Left ventricle myocardium inferior (tissue), 1 donor: ENCODE measurements at regions not wholly inside any gene's neighbourhood (a gene's known extent, or its start where the extent isn't known, plus 50 kb on each side); places are given as distances from the start of the nearest gene placed in this dataset.

Experiments
- DNase-seq: peaks from one replicate; pipeline ENCODE4 v3.0.0-alpha.2; 2020
- H3K27ac ChIP-seq: fragments of 200-600 bp; replicated peaks from 2 replicates; pipeline ENCODE4 v1.8.0; 2021
- H3K27me3 ChIP-seq: fragments of 200-600 bp; 2 replicates; pipeline ENCODE4 v1.8.0; 2021; ENCODE audit warnings: low read depth
- H3K36me3 ChIP-seq: fragments of 200-600 bp; 2 replicates; pipeline ENCODE4 v1.8.0; 2021
- H3K4me1 ChIP-seq: fragments of 200-600 bp; 2 replicates; pipeline ENCODE4 v1.8.0; 2021
- H3K4me3 ChIP-seq: fragments of 200-600 bp; 2 replicates; pipeline ENCODE4 v1.8.0; 2021; ENCODE audit warnings: mild to moderate bottlenecking, moderate library complexity
- H3K9me3 ChIP-seq: fragments of 200-600 bp; replicated peaks from 2 replicates; pipeline ENCODE4 v1.8.0; 2021
- intact Hi-C: fragments of 100-400 bp; cut with micrococcal nuclease; formaldehyde crosslinking; loops from one replicate; pipeline ENCODE4 v1.11.0; 2022
- TF ChIP-seq, protein P1 (sequence below): fragments of 200-600 bp; IDR thresholded peaks from 2 replicates; pipeline ENCODE4 v1.8.0; 2021; ENCODE audit warnings: antibody characterized with exemption, mild to moderate bottlenecking, borderline replicate concordance
- donor health status: DM: no; HTN: yes; CAD: no; lungs with severe emphysema.

- TF ChIP-seq, protein P1, sequence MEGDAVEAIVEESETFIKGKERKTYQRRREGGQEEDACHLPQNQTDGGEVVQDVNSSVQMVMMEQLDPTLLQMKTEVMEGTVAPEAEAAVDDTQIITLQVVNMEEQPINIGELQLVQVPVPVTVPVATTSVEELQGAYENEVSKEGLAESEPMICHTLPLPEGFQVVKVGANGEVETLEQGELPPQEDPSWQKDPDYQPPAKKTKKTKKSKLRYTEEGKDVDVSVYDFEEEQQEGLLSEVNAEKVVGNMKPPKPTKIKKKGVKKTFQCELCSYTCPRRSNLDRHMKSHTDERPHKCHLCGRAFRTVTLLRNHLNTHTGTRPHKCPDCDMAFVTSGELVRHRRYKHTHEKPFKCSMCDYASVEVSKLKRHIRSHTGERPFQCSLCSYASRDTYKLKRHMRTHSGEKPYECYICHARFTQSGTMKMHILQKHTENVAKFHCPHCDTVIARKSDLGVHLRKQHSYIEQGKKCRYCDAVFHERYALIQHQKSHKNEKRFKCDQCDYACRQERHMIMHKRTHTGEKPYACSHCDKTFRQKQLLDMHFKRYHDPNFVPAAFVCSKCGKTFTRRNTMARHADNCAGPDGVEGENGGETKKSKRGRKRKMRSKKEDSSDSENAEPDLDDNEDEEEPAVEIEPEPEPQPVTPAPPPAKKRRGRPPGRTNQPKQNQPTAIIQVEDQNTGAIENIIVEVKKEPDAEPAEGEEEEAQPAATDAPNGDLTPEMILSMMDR = no peak
- DNase-seq = no peak
- Histone ChIP-seq H3K4me1 (peaks cover 29% of the 10 kb centered on the region), H3K27me3 (no peaks in the 10 kb centered on the region), H3K36me3 (no peaks in the 10 kb centered on the region), H3K4me3 (no peak overlapping the region), H3K9me3 (no peaks in the 10 kb centered on the region), H3K27ac (no peak overlapping the region)
- intact Hi-C loops = no loop called here
These were observed 72.5 kb downstream of the PHLDA1 start for GRCh38 chr12:75959060-75959459.

- Histone ChIP-seq H3K27me3 (no peaks in the 10 kb centered on the region), H3K36me3 (no peaks in the 10 kb centered on the region), H3K27ac (no peak overlapping the region), H3K4me1 (peaks cover 52% of the 10 kb centered on the region), H3K4me3 (no peak overlapping the region), H3K9me3 (no peaks in the 10 kb centered on the region)
- no peak for DNase-seq
- TF ChIP-seq, protein P1 = no peak
- intact Hi-C loops = no loop called here
These were observed 76.3 kb downstream of the PHLDA1 start for GRCh38 chr12:75955251-75955650.

GRCh38 chr12:75954749-75955148, 76.8 kb downstream of the PHLDA1 start:
- Histone ChIP-seq H3K4me1 (peaks cover 47% of the 10 kb centered on the region), H3K4me3 (no peak overlapping the region), H3K27ac (peak overlapping the region; percentile 50), H3K36me3 (no peaks in the 10 kb centered on the region), H3K9me3 (no peaks in the 10 kb centered on the region), H3K27me3 (no peaks in the 10 kb centered on the region)
- intact Hi-C loops = no loop called here
- no peak for DNase-seq
- TF ChIP-seq, protein P1 = no peak

GRCh38 chr12:75954041-75954440, 77.5 kb downstream of the PHLDA1 start:
- peak overlapping the region; percentile 50 for H3K27ac ChIP-seq
- TF ChIP-seq, protein P1 = no peak
- intact Hi-C loops = no loop called here
- H3K36me3 ChIP-seq = no peaks in the 10 kb centered on the region
- peaks cover 39% of the 10 kb centered on the region for H3K4me1 ChIP-seq
- H3K4me3 ChIP-seq = no peak overlapping the region
- no peaks in the 10 kb centered on the region for H3K27me3 ChIP-seq
- DNase-seq = no peak
- H3K9me3 ChIP-seq = no peaks in the 10 kb centered on the region

DNA sequence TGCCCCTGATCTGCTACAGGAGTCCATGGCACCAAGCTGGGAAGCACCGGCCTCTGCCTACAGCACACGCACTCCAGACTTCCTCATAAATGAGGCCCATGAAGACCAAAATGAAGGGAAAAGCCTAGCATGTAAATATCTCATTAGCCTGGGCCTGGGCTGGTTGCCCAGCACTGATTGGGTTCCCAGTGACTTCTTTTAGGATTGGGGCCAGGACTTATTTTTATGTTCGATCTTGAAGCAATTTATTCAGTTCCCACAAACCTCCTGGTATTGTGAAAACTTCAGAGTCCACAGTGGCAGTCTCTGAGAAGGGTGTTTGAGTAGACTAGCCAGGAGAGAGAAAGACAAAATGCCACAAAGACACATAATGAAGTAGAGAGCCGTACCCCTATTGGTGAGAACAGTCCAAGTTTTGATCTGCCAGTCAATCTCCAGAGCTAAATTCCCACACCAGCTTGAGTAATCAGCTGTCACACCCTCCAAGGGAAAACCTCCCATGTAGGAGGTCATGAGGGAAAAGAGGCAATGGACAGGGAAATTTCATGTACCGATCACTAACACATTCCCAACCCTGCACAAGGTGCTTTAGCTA, 78.2 kb downstream of the PHLDA1 start:
- H3K27ac ChIP-seq = peak overlapping the region; percentile 50
- TF ChIP-seq, protein P1 = no peak

More for the DNA sequence above, 78.2 kb downstream of the PHLDA1 start:
- Histone ChIP-seq H3K4me3 (no peak overlapping the region), H3K9me3 (no peaks in the 10 kb centered on the region), H3K27me3 (no peaks in the 10 kb centered on the region), H3K4me1 (peaks cover 37% of the 10 kb centered on the region), H3K36me3 (no peaks in the 10 kb centered on the region)
- intact Hi-C loops = no loop called here
- DNase-seq = no peak
